IMR-90 (cell line): ENCODE measurements at regions not wholly inside any gene's neighbourhood (a gene's known extent, or its start where the extent isn't known, plus 50 kb on each side); places are given as distances from the start of the nearest gene placed in this dataset.

Source experiments
- ATAC-seq: fragments of 200-7000 bp; cut with Tn5 transposase; 2 replicates; pipeline ENCODE4 v1.9.1; 2020; ENCODE audit warnings: low read depth, mild to moderate bottlenecking, moderate library complexity
- BruUV-seq: library from RNA; stranded (reverse); fragments of 400-500 nt; replicated peaks from 2 replicates; lab custom pipeline; 2021; lab: Mats Ljungman, UMichigan
- CTCF ChIA-PET: fragments of 300-600 bp; formaldehyde crosslinking; extraction: SDS; loops from one replicate; lab custom pipeline; 2021; ENCODE audit warnings: antibody characterized with exemption; lab: Yijun Ruan, JAX
- POLR2A ChIA-PET: fragments of 300-600 bp; sonication (Branson Sonifier 250); formaldehyde crosslinking; loops from one replicate; lab custom pipeline; 2022; ENCODE audit warnings: antibody characterized with exemption; ENCODE audit not compliant: unreplicated experiment; lab: Charles Lee
- DNase-seq: peaks from one replicate; pipeline ENCODE4 v3.0.0; 2013
- H2AFZ ChIP-seq: replicated peaks from 2 replicates; pipeline ENCODE3; 2013; ENCODE audit warnings: low read length, mild to moderate bottlenecking; ENCODE audit not compliant: poor library complexity
- H2AK5ac ChIP-seq: 2 replicates; pipeline ENCODE4 v1.6.1; 2013; ENCODE audit warnings: low read depth, low read length, inconsistent platforms
- H2AK9ac ChIP-seq: replicated peaks from 2 replicates; pipeline ENCODE3; 2013; ENCODE audit warnings: mild to moderate bottlenecking, low read depth, low read length, moderate library complexity; ENCODE audit not compliant: poor library complexity
- H2BK120ac ChIP-seq: 2 replicates; pipeline ENCODE4 v1.6.1; 2013; ENCODE audit warnings: low read depth, low read length, inconsistent platforms
- H2BK15ac ChIP-seq: 3 replicates; pipeline ENCODE4 v1.6.1; 2013; ENCODE audit warnings: low read depth, low read length, inconsistent platforms
- H2BK20ac ChIP-seq: 2 replicates; pipeline ENCODE4 v1.6.1; 2013; ENCODE audit warnings: low read depth, mild to moderate bottlenecking, inconsistent platforms, low read length, moderate library complexity
- H2BK5ac ChIP-seq: 2 replicates; pipeline ENCODE4 v1.6.1; 2013; ENCODE audit warnings: mild to moderate bottlenecking, low read depth, low read length, inconsistent platforms; ENCODE audit not compliant: poor library complexity, severe bottlenecking
- H3K14ac ChIP-seq: replicated peaks from 2 replicates; pipeline ENCODE4 v1.6.1; 2013; ENCODE audit warnings: low read depth, low read length, inconsistent platforms
- H3K18ac ChIP-seq: 2 replicates; pipeline ENCODE4 v1.6.1; 2013; ENCODE audit warnings: low read depth, low read length, control low read depth
- H3K23ac ChIP-seq: 2 replicates; pipeline ENCODE4 v1.6.1; 2013; ENCODE audit warnings: low read depth, low read length, inconsistent platforms
- H3K27ac ChIP-seq: 2 replicates; pipeline ENCODE4 v1.5.1; 2013; ENCODE audit warnings: mild to moderate bottlenecking, control low read depth, low read length; ENCODE audit not compliant: insufficient read depth
- H3K27me3 ChIP-seq: 2 replicates; pipeline ENCODE4 v1.6.1; 2013; ENCODE audit warnings: low read length; ENCODE audit not compliant: control insufficient read depth, insufficient read depth
- H3K36me3 ChIP-seq: 2 replicates; pipeline ENCODE4 v1.6.1; 2013; ENCODE audit warnings: low read length, mixed read lengths; ENCODE audit not compliant: control insufficient read depth, insufficient read depth
- H3K4ac ChIP-seq: 2 replicates; pipeline ENCODE4 v1.6.1; 2013; ENCODE audit warnings: low read depth, low read length, inconsistent platforms
- H3K4me1 ChIP-seq: 2 replicates; pipeline ENCODE4 v1.6.1; 2013; ENCODE audit warnings: low read length, mixed read lengths; ENCODE audit not compliant: control insufficient read depth, insufficient read depth
- H3K4me2 ChIP-seq: 2 replicates; pipeline ENCODE4 v1.6.1; 2013; ENCODE audit warnings: low read depth, mild to moderate bottlenecking, control low read depth, low read length, moderate library complexity
- H3K4me3 ChIP-seq: 2 replicates; pipeline ENCODE4 v1.5.1; 2013; ENCODE audit warnings: low read depth, mild to moderate bottlenecking, control low read depth, low read length, moderate library complexity; ENCODE audit not compliant: insufficient read depth
- H3K56ac ChIP-seq: 2 replicates; pipeline ENCODE4 v1.6.1; 2013; ENCODE audit warnings: low read length, inconsistent platforms; ENCODE audit not compliant: insufficient read depth; ENCODE audit errors: extremely low read depth
- H3K79me1 ChIP-seq, 2 experiments: 2 replicates each; pipeline ENCODE4 v1.6.1; 2013; ENCODE audit warnings: low read length in 2 of 2, inconsistent platforms in 1 of 2, low read depth in 1 of 2
- H3K9ac ChIP-seq: 2 replicates; pipeline ENCODE4 v1.6.1; 2013; ENCODE audit warnings: low read depth, low read length, control low read depth
- H3K9me1 ChIP-seq: 2 replicates; pipeline ENCODE4 v1.6.1; 2013; ENCODE audit warnings: low read length, inconsistent platforms; ENCODE audit not compliant: insufficient read depth
- H3K9me3 ChIP-seq: 2 replicates; pipeline ENCODE4 v1.6.1; 2013; ENCODE audit warnings: low read length; ENCODE audit not compliant: control insufficient read depth, insufficient read depth
- H4K20me1 ChIP-seq: 2 replicates; pipeline ENCODE4 v1.6.1; 2013; ENCODE audit warnings: low read length, inconsistent platforms; ENCODE audit not compliant: insufficient read depth
- H4K5ac ChIP-seq: 2 replicates; pipeline ENCODE4 v1.6.1; 2013; ENCODE audit warnings: mild to moderate bottlenecking, low read depth, low read length, control low read depth
- H4K8ac ChIP-seq, 2 experiments: 2 replicates each; pipeline ENCODE4 v1.6.1; 2013; ENCODE audit warnings: low read depth in 2 of 2, low read length in 2 of 2, control low read depth in 1 of 2, inconsistent platforms in 1 of 2
- H4K91ac ChIP-seq: 2 replicates; pipeline ENCODE4 v1.6.1; 2013; ENCODE audit warnings: low read depth, low read length, inconsistent platforms; ENCODE audit not compliant: insufficient read depth
- BHLHE40 ChIP-seq: fragments of 150-350 bp; IDR thresholded peaks from 2 replicates; pipeline ENCODE4 v1.6.1; 2016; ENCODE audit warnings: mild to moderate bottlenecking, low read depth, low read length
- CEBPB ChIP-seq: IDR thresholded peaks from 2 replicates; pipeline ENCODE4 v1.6.1; 2012; ENCODE audit warnings: low read depth, low read length, improper control_type of control experiment
- CHD1 ChIP-seq: IDR thresholded peaks from 2 replicates; pipeline ENCODE4 v1.6.1; 2012; ENCODE audit warnings: low read depth, low read length, improper control_type of control experiment
- CTCF ChIP-seq: conservative IDR thresholded peaks from 2 replicates; pipeline ENCODE4 v1.5.1; 2012; ENCODE audit warnings: mild to moderate bottlenecking, low read depth, low read length, improper control_type of control experiment
- FOS ChIP-seq: fragments of 150-350 bp; IDR thresholded peaks from 2 replicates; pipeline ENCODE4 v1.6.1; 2016; ENCODE audit warnings: low read depth, low read length
- MAFK ChIP-seq: IDR thresholded peaks from 2 replicates; pipeline ENCODE4 v1.6.1; 2012; ENCODE audit warnings: low read depth, low read length, improper control_type of control experiment
- MAZ ChIP-seq: IDR thresholded peaks from 2 replicates; pipeline ENCODE4 v1.6.1; 2012; ENCODE audit warnings: low read depth, mild to moderate bottlenecking, low read length, improper control_type of control experiment, moderate library complexity, borderline replicate concordance
- MXI1 ChIP-seq: IDR thresholded peaks from 2 replicates; pipeline ENCODE4 v1.6.1; 2012; ENCODE audit warnings: low read depth, mild to moderate bottlenecking, low read length, moderate library complexity, borderline replicate concordance
- NFE2L2 ChIP-seq: fragments of 150-350 bp; IDR thresholded peaks from 2 replicates; pipeline ENCODE4 v1.6.1; 2016; ENCODE audit warnings: low read depth, mild to moderate bottlenecking, low read length
- POLR2A ChIP-seq: IDR thresholded peaks from 2 replicates; pipeline ENCODE4 v1.6.1; 2012; ENCODE audit warnings: mild to moderate bottlenecking, low read depth, low read length
- RAD21 ChIP-seq: IDR thresholded peaks from 2 replicates; pipeline ENCODE4 v1.6.1; 2012; ENCODE audit warnings: low read length, improper control_type of control experiment
- RCOR1 ChIP-seq: IDR thresholded peaks from 2 replicates; pipeline ENCODE4 v1.6.1; 2012; ENCODE audit warnings: mild to moderate bottlenecking, low read length, improper control_type of control experiment; ENCODE audit not compliant: insufficient replicate concordance
- SMC3 ChIP-seq: fragments of 150-350 bp; IDR thresholded peaks from 2 replicates; pipeline ENCODE4 v1.6.1; 2016; ENCODE audit warnings: low read depth, mild to moderate bottlenecking, antibody characterized with exemption, low read length, moderate library complexity
- WGBS, 2 experiments: methylation state at CpG; one replicate each; pipeline versions ENCODE4 v1.1.5 to v1.1.7; 2013; ENCODE audit warnings: missing lambda C conversion rate in 2 of 2; ENCODE audit not compliant: insufficient read length in 1 of 2; ENCODE audit errors: extremely low coverage in 2 of 2; 5-methylcytosine and 5-hydroxymethylcytosine counted together
- dilution Hi-C: fragments of 300-500 bp; cut with HindIII; formaldehyde crosslinking; loops from one replicate; pipeline ENCODE4 v1.14.3; 2018; ENCODE audit warnings: low sequenced_read_pairs; ENCODE audit not compliant: unreplicated experiment
- in situ Hi-C: fragments of 300-500 bp; cut with MboI; formaldehyde crosslinking; loops from 3 replicates; pipeline ENCODE4 v1.14.3; 2019; ENCODE audit warnings: low sequenced_read_pairs, inconsistent platforms, mixed read lengths
- intact Hi-C: fragments of 100-400 bp; cut with micrococcal nuclease; formaldehyde crosslinking; loops from 2 replicates; pipeline ENCODE4 v1.10.0; 2022

GRCh38 chr16:76800196-76800595 lies 390.8 kb upstream of the MON1B start:
- Histone ChIP-seq H2BK20ac (no peak overlapping the region), H3K27ac (no peak overlapping the region), H3K36me3 (no peaks in the 10 kb centered on the region), H3K23ac (no peak overlapping the region), H3K4me1 (no peaks in the 10 kb centered on the region), H2AK5ac (no peak overlapping the region), H3K4me3 (no peak overlapping the region), H3K4me2 (no peak overlapping the region), H2BK5ac (no peak overlapping the region), H3K9me3 (peaks cover 4% of the 10 kb centered on the region; the same call in 1 of the 2 replicates), H2AK9ac (no peak overlapping the region), H3K4ac (no peak overlapping the region), H3K27me3 (no peaks in the 10 kb centered on the region), H2AFZ (no peak overlapping the region), H4K5ac (no peak overlapping the region), H3K9me1 (no peaks in the 10 kb centered on the region), H2BK15ac (no peak overlapping the region), H3K14ac (no peak overlapping the region), H2BK120ac (no peak overlapping the region), H4K20me1 (no peaks in the 10 kb centered on the region), H3K9ac (no peak overlapping the region), H4K8ac (no peak overlapping the region), H3K18ac (no peak overlapping the region), H4K91ac (no peak overlapping the region), H3K79me1 (no peaks in the 10 kb centered on the region), H3K56ac (no peak overlapping the region)
- ChIA-PET CTCF (interaction anchor here (0.7 kb wide), 1 partner anchor 129 kb away, joined by 3 read pairs; no protein-coding TSS in a partner anchor), POLR2A (no interaction called here)
- no peak for TF ChIP-seq CEBPB
- TF ChIP-seq NFE2L2: no peak
- TF ChIP-seq MAZ: no peak
- TF ChIP-seq POLR2A: no peak
- TF ChIP-seq MXI1: no peak
- TF ChIP-seq SMC3: no peak
- TF ChIP-seq RAD21: no peak
- TF ChIP-seq CTCF: no peak
- TF ChIP-seq BHLHE40: no peak
- no peak for TF ChIP-seq CHD1
- TF ChIP-seq FOS: no peak
- no peak for TF ChIP-seq RCOR1
- TF ChIP-seq MAFK: no peak
- no CpG with 5 or more reads among the region's 6 CpGs for whole genome bisulfite sequencing, 2 experiments
- ATAC-seq (no peak), DNase-seq (no peak)
- in situ Hi-C loops: no loop called here
- dilution Hi-C loops: no loop called here
- intact Hi-C loops: no loop called here
- BruUV-seq: no TSS peak
